ENCODE measurements at regions not wholly inside any gene's neighbourhood (a gene's known extent, or its start where the extent isn't known, plus 50 kb on each side); places are given as distances from the start of the nearest gene placed in this dataset.

DNA sequence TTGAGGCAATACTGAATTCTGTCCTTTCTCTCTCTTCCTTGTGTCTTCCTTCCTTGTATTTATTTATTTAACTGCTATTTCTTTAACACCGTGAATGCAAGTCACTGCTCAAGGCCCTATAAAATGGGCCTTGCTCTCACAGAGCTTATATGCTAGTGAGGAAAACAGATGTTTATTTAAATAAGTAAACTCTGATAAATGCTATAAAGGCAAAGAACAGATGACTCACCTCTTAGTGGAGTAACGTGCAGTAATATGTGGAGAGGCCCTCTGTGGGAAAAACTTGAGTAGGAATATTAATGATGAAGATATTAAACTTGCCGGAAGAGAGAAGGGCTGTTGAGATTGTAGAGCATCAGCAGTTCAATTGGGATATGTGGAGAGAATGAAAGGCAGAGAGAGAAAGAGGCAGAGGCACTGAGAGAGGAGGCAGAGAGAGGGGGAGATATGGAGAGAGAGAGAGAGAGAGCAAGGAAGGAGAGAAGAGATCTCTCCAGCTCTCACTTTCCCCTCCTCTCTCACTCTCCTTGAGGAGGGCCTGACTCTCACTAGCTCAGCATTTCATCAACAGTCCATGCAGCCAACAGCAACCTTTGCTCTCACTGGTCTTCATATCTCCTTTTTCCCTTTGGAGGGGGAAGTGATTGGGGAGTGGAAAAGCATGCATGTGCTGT is 322.2 kb downstream of the LMX1A start:
- DNase-seq (no peak), ATAC-seq (no peak)
- no peak for TF ChIP-seq POLR2A (IDR thresholded peaks at IDR 0.05)
- TF ChIP-seq, protein P1, sequence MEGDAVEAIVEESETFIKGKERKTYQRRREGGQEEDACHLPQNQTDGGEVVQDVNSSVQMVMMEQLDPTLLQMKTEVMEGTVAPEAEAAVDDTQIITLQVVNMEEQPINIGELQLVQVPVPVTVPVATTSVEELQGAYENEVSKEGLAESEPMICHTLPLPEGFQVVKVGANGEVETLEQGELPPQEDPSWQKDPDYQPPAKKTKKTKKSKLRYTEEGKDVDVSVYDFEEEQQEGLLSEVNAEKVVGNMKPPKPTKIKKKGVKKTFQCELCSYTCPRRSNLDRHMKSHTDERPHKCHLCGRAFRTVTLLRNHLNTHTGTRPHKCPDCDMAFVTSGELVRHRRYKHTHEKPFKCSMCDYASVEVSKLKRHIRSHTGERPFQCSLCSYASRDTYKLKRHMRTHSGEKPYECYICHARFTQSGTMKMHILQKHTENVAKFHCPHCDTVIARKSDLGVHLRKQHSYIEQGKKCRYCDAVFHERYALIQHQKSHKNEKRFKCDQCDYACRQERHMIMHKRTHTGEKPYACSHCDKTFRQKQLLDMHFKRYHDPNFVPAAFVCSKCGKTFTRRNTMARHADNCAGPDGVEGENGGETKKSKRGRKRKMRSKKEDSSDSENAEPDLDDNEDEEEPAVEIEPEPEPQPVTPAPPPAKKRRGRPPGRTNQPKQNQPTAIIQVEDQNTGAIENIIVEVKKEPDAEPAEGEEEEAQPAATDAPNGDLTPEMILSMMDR (IDR thresholded peaks at IDR 0.05): no peak
- 63 to 80% (median 77%) methylated on average over 3 of the region's 3 CpGs for WGBS, 4 donors
- Histone ChIP-seq H3K36me3 (no peaks in the 10 kb centered on the region), H3K4me3 (no peak overlapping the region), H3K4me1 (no peaks in the 10 kb centered on the region), H3K9me3 (no peaks in the 10 kb centered on the region), H3K27ac (no peak overlapping the region), H3K27me3 (no peaks in the 10 kb centered on the region)
- intact Hi-C loops (cut with DNase I): no loop called here

DNA sequence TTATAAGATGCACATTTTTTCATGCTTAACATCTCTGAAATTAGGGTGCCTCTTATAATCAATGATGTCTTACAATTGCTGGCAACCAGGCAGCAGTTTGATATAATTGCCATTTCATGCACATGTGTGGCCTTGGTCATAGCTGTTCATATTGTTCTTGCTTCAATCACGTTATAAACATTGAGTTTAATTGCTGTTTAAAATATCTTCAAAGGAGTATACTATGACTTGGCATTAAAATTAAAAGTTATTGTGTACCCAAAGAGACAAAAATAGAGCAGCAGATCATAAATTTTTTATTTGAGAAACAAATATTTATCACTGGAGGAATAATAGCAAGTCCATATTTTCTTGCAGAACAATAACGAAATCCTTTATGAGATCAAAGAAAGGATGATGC is 325.5 kb downstream of the LMX1A start:
- 85 to 93% (median 93%) methylated on average over 2 of the region's 2 CpGs for WGBS, 4 donors
- intact Hi-C loops (cut with DNase I): no loop called here
- H3K4me1 ChIP-seq: no peaks in the 10 kb centered on the region
- no peaks in the 10 kb centered on the region for H3K36me3 ChIP-seq
- H3K9me3 ChIP-seq: peaks cover 0 to 4% (median 0%) of the 10 kb centered on the region in 12 donors
- H3K27me3 ChIP-seq: no peaks in the 10 kb centered on the region
- H3K4me3 ChIP-seq: no peak overlapping the region
- DNase-seq (no peak), ATAC-seq (no peak)
- H3K27ac ChIP-seq: no peak overlapping the region
- TF ChIP-seq, protein P1 (IDR thresholded peaks at IDR 0.05): no peak
- TF ChIP-seq POLR2A (IDR thresholded peaks at IDR 0.05): no peak

DNA sequence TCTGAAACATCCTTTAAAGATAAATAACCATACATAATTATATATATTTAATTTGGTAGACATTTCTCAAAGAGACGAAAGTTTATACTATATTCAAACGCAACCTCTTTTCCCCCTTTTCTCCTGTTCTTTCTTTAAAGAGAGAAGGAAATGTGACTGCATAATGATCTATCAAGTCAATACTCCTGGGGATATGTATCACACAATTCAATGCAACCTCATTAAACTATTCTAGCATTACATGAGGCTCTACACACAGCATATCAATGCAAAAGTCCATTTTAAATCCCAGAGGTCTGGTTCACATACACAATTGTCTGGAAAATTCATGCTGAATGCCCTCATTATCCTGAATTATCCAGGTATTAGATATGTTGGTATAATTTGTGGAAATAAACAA is 330.7 kb downstream of the LMX1A start:
- intact Hi-C loops (cut with DNase I): no loop called here
- Histone ChIP-seq H3K9me3 (peaks cover 0 to 17% (median 4%) of the 10 kb centered on the region in 12 donors), H3K36me3 (no peaks in the 10 kb centered on the region), H3K27me3 (no peaks in the 10 kb centered on the region), H3K4me3 (no peak overlapping the region), H3K27ac (no peak overlapping the region), H3K4me1 (no peaks in the 10 kb centered on the region)
- DNase-seq (no peak), ATAC-seq (no peak)
- 95 to 97% (median 96%) methylated on average over 2 of the region's 2 CpGs for WGBS, 4 donors
- TF ChIP-seq, protein P1 (IDR thresholded peaks at IDR 0.05): no peak
- TF ChIP-seq POLR2A (IDR thresholded peaks at IDR 0.05): no peak

DNA sequence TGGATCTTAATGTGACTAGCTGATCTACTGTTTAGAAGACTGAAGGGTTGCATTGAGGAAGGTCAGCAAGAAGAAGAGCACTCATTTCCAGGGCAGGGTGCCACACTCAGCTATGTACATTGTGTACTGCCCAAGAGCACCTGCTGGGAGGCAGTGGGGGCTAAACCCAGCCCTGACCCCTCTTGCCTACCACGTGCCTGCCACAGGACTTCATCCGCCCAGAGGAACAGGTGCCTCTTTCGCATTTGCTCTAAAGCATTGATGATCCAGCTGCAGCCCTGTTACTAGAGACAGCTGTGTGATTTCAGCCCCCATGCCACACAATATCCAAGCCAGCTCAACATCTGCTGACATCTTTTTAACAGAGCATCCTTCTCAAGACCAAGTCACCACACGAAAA is 341.8 kb downstream of the LMX1A start:
- ATAC-seq (no peak), DNase-seq (no peak)
- Histone ChIP-seq H3K9me3 (peaks cover 0 to 12% (median 0%) of the 10 kb centered on the region in 12 donors), H3K36me3 (no peaks in the 10 kb centered on the region), H3K27ac (peak overlapping the region in 1 of 12 donors; percentile 22), H3K4me3 (no peak overlapping the region), H3K27me3 (no peaks in the 10 kb centered on the region), H3K4me1 (peaks cover 0 to 8% (median 0%) of the 10 kb centered on the region in 12 donors)
- WGBS, 4 donors: 74 to 83% (median 78%) methylated on average over 4 of the region's 4 CpGs
- TF ChIP-seq, protein P1 (IDR thresholded peaks at IDR 0.05): no peak
- intact Hi-C loops (cut with DNase I): no loop called here

Data from heart left ventricle (tissue), 16 donors.